ENCODE measurements at regions not wholly inside any gene's neighbourhood (a gene's known extent, or its start where the extent isn't known, plus 50 kb on each side); places are given as distances from the start of the nearest gene placed in this dataset.

DNA sequence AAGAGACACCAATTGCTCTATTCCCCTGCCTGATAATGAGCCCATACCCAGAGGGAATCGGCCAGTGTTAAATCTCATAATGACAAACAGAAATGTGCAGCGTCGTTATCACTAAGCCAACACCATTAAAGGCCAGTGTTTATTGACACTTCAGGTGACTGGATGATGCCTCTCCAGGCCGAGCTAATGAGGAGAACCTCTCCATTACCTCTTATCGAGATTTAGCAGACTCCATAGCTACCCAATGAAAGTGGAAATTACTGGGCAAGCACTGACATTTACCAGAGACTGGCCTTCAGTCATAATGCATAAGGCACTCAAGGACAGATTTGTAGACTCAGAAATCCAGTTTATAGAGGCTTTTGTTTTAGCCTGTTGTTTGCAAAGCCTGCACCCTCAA lies 669.5 kb downstream of the MAFB start:
- TF ChIP-seq POLR2A (IDR thresholded peaks at IDR 0.05; ENCODE audit: low read depth, low read length), result no peak
- no peak for TF ChIP-seq POU2F2 (IDR thresholded peaks at IDR 0.05; ENCODE audit: low read depth, low read length)
- no peak for TF ChIP-seq POLR2AphosphoS5 (IDR thresholded peaks at IDR 0.05; ENCODE audit: low read depth, low read length)
- TF ChIP-seq TAF1 (IDR thresholded peaks at IDR 0.05; ENCODE audit: low read depth, low read length), result no peak
- no peak for TF ChIP-seq SPI1 (IDR thresholded peaks at IDR 0.05; ENCODE audit: low read depth, low read length)
- no peak for TF ChIP-seq PAX5 (IDR thresholded peaks at IDR 0.05; ENCODE audit: insufficient read depth, low read length, severe bottlenecking)

Data from GM12891 (cell line).